SK-N-SH treated with all-trans-retinoic acid at 6 μM for 48 hours (cell line): ENCODE measurements at regions not wholly inside any gene's neighbourhood (a gene's known extent, or its start where the extent isn't known, plus 50 kb on each side); places are given as distances from the start of the nearest gene placed in this dataset.

Source experiments
- PATZ1 ChIP-seq: fragments of 250-450 bp; sonication (Bioruptor Pico); IDR thresholded peaks from 2 replicates; pipeline ENCODE4 v1.8.0; 2020; ENCODE audit warnings: mild to moderate bottlenecking, moderate library complexity, borderline replicate concordance
- TCF4 ChIP-seq: fragments of 250-450 bp; sonication (Bioruptor Pico); IDR thresholded peaks from 2 replicates; pipeline ENCODE4 v1.8.0; 2021; ENCODE audit warnings: mild to moderate bottlenecking, moderate library complexity, borderline replicate concordance
- TF ChIP-seq, protein P1 (sequence below): fragments of 250-450 bp; sonication (Bioruptor Pico); IDR thresholded peaks from 2 replicates; pipeline ENCODE4 v1.5.1; 2020; ENCODE audit warnings: low read depth, mild to moderate bottlenecking, moderate library complexity

DNA sequence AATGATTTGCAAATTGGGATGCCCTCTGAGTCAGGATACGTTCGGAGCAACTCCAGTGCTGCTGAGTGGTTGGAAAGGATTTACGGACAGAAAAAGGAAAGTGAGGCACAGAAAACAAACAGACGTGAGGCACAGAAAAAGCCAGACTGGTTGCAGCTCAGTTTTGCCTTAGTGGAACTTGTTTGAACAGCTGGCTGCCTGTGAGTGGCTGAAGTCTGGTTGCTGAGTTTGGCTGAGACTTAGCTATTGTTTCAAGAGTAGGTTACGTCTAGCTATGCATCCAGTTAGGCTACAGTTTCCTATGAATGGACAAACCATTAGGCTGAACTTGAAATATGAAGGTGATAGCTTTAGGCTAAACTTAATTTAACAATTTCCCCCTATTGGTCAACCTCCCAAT lies 256.6 kb downstream of the VAPA start:
- no peak for TF ChIP-seq TCF4 (CRISPR knock-in tag)
- TF ChIP-seq PATZ1 (CRISPR knock-in tag) = no peak
- TF ChIP-seq, protein P1, sequence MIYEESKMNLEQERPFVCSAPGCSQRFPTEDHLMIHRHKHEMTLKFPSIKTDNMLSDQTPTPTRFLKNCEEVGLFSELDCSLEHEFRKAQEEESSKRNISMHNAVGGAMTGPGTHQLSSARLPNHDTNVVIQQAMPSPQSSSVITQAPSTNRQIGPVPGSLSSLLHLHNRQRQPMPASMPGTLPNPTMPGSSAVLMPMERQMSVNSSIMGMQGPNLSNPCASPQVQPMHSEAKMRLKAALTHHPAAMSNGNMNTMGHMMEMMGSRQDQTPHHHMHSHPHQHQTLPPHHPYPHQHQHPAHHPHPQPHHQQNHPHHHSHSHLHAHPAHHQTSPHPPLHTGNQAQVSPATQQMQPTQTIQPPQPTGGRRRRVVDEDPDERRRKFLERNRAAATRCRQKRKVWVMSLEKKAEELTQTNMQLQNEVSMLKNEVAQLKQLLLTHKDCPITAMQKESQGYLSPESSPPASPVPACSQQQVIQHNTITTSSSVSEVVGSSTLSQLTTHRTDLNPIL (CRISPR knock-in tag) = no peak
